Gastroesophageal sphincter (tissue), 3 donors: ENCODE measurements at regions not wholly inside any gene's neighbourhood (a gene's known extent, or its start where the extent isn't known, plus 50 kb on each side); places are given as distances from the start of the nearest gene placed in this dataset.

Experiments used
- EP300 ChIP-seq: sonication (generic); formaldehyde crosslinking; IDR thresholded peaks from one replicate; pipeline ENCODE4 v1.6.1; 2017; ENCODE audit warnings: antibody characterized with exemption, mild to moderate bottlenecking
- POLR2A ChIP-seq, 2 donors: fragments of 450-650 bp; IDR thresholded peaks; one replicate each; pipeline ENCODE4 v1.6.1; 2017; ENCODE audit warnings: antibody characterized with exemption in 2 of 2, mild to moderate bottlenecking in 2 of 2, moderate library complexity in 1 of 2
- POLR2AphosphoS5 ChIP-seq: sonication (generic); formaldehyde crosslinking; IDR thresholded peaks from one replicate; pipeline ENCODE4 v1.6.1; 2017; ENCODE audit warnings: antibody characterized with exemption
- TF ChIP-seq, protein P1 (sequence below), 4 experiments: fragments of 200-600 bp in 2 of 4; fragments of 450-650 bp in 2 of 4; sonication (generic) in 1 of 4; IDR thresholded peaks; one replicate each; pipeline ENCODE4 v1.5.1; 2017 to 2019; ENCODE audit warnings: antibody characterized with exemption in 4 of 4, mild to moderate bottlenecking in 2 of 4, moderate library complexity in 2 of 4

- TF ChIP-seq EP300 (no peak), POLR2A (IDR thresholded peaks at IDR 0.05) (no peak), POLR2AphosphoS5 (no peak)
- TF ChIP-seq, protein P1, sequence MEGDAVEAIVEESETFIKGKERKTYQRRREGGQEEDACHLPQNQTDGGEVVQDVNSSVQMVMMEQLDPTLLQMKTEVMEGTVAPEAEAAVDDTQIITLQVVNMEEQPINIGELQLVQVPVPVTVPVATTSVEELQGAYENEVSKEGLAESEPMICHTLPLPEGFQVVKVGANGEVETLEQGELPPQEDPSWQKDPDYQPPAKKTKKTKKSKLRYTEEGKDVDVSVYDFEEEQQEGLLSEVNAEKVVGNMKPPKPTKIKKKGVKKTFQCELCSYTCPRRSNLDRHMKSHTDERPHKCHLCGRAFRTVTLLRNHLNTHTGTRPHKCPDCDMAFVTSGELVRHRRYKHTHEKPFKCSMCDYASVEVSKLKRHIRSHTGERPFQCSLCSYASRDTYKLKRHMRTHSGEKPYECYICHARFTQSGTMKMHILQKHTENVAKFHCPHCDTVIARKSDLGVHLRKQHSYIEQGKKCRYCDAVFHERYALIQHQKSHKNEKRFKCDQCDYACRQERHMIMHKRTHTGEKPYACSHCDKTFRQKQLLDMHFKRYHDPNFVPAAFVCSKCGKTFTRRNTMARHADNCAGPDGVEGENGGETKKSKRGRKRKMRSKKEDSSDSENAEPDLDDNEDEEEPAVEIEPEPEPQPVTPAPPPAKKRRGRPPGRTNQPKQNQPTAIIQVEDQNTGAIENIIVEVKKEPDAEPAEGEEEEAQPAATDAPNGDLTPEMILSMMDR (IDR thresholded peaks at IDR 0.05): no peak
These were observed 302.4 kb upstream of the N4BP1 start for GRCh38 chr16:48912360-48912759.
